ENCODE measurements at regions not wholly inside any gene's neighbourhood (a gene's known extent, or its start where the extent isn't known, plus 50 kb on each side); places are given as distances from the start of the nearest gene placed in this dataset.

- TF ChIP-seq POLR2AphosphoS5 (IDR thresholded peaks at IDR 0.05; ENCODE audit: low read depth, low read length) (0 out of 2 replicates have a peak, but pooled peaks have one; percentile 13), REST (IDR thresholded peaks at IDR 0.05; ENCODE audit: insufficient read depth in 1 of 2, low read depth in 2 of 2, low read length in 2 of 2) (no peak), TAF1 (IDR thresholded peaks at IDR 0.05; ENCODE audit: borderline replicate concordance, insufficient read depth, low read length) (no peak), SIN3A (IDR thresholded peaks at IDR 0.05; ENCODE audit: borderline replicate concordance, insufficient read depth, low read length) (no peak)
Measured at GRCh38 chr1:198929961-198930599, 291.2 kb downstream of the PTPRC start.

Measured in PFSK-1 (cell line).